Gastrocnemius medialis (tissue), 4 donors: ENCODE measurements at regions not wholly inside any gene's neighbourhood (a gene's known extent, or its start where the extent isn't known, plus 50 kb on each side); places are given as distances from the start of the nearest gene placed in this dataset.

ENCODE experiments used
- CTCF ChIP-seq, 5 experiments: fragments of 450-650 bp in 3 of 5; fragments of 200-600 bp in 2 of 5; sonication (generic) in 2 of 5; IDR thresholded peaks in 4 of 5; conservative IDR thresholded peaks in 1 of 5; 1 replicate in 4 of 5; 2 replicates in 1 of 5; pipeline ENCODE4 v1.5.1; 2016 to 2019; ENCODE audit warnings: antibody characterized with exemption in 5 of 5, mild to moderate bottlenecking in 3 of 5, moderate library complexity in 3 of 5
- POLR2A ChIP-seq, 2 donors: fragments of 450-650 bp; IDR thresholded peaks; one replicate each; pipeline ENCODE4 v1.6.1; 2017; ENCODE audit warnings: antibody characterized with exemption in 2 of 2, mild to moderate bottlenecking in 2 of 2, moderate library complexity in 2 of 2

- no peak for TF ChIP-seq CTCF (IDR thresholded peaks at IDR 0.05 in 4 of 5, conservative IDR thresholded peaks at IDR 0.05 in 1 of 5)
- TF ChIP-seq POLR2A (IDR thresholded peaks at IDR 0.05) = no peak
Measured at GRCh38 chr17:79361873-79362771, 248.7 kb downstream of the RBFOX3 start.
